Trophoblast cell (in vitro differentiated cells and primary cell): ENCODE measurements at regions not wholly inside any gene's neighbourhood (a gene's known extent, or its start where the extent isn't known, plus 50 kb on each side); places are given as distances from the start of the nearest gene placed in this dataset.

Experiments used
- DNase-seq, 2 donors: peaks; one replicate each; pipeline ENCODE4 v3.0.0-alpha.2; 2016
- H2AFZ ChIP-seq: 2 replicates; pipeline ENCODE4 v1.6.1; 2013; ENCODE audit warnings: low read length, moderate library complexity, mild to moderate bottlenecking; ENCODE audit not compliant: insufficient read depth, poor library complexity
- H2AK5ac ChIP-seq: 2 replicates; pipeline ENCODE4 v1.6.1; 2013; ENCODE audit warnings: mild to moderate bottlenecking, low read length
- H2BK120ac ChIP-seq: 2 replicates; pipeline ENCODE4 v1.6.1; 2013; ENCODE audit warnings: low read length, mild to moderate bottlenecking, moderate library complexity; ENCODE audit not compliant: insufficient read depth, poor library complexity
- H2BK12ac ChIP-seq: 2 replicates; pipeline ENCODE4 v1.6.1; 2013; ENCODE audit warnings: mild to moderate bottlenecking, low read length, moderate library complexity
- H2BK5ac ChIP-seq: 2 replicates; pipeline ENCODE4 v1.6.1; 2013; ENCODE audit warnings: low read length, low read depth, moderate library complexity, mild to moderate bottlenecking; ENCODE audit not compliant: poor library complexity
- H3K14ac ChIP-seq: 2 replicates; pipeline ENCODE4 v1.6.1; 2013; ENCODE audit warnings: mild to moderate bottlenecking, low read length
- H3K18ac ChIP-seq: 2 replicates; pipeline ENCODE4 v1.6.1; 2013; ENCODE audit warnings: mild to moderate bottlenecking, low read length
- H3K23ac ChIP-seq: 2 replicates; pipeline ENCODE4 v1.6.1; 2013; ENCODE audit warnings: low read length
- H3K27ac ChIP-seq: 2 replicates; pipeline ENCODE4 v1.5.1; 2013; ENCODE audit warnings: low read depth, mild to moderate bottlenecking, inconsistent platforms, low read length, moderate library complexity
- H3K27me3 ChIP-seq: 2 replicates; pipeline ENCODE4 v1.6.1; 2013; ENCODE audit warnings: inconsistent platforms, mild to moderate bottlenecking, low read length, moderate library complexity; ENCODE audit not compliant: insufficient read depth
- H3K36me3 ChIP-seq, 2 experiments: 1 replicate in 1 of 2; 2 replicates in 1 of 2; pipeline ENCODE4 v1.6.1; 2013; ENCODE audit warnings: low read length in 2 of 2, mild to moderate bottlenecking in 2 of 2, moderate library complexity in 1 of 2; ENCODE audit not compliant: insufficient read depth in 2 of 2, control insufficient read depth in 1 of 2
- H3K4ac ChIP-seq: 2 replicates; pipeline ENCODE4 v1.6.1; 2013; ENCODE audit warnings: low read depth, mild to moderate bottlenecking, low read length, moderate library complexity
- H3K4me1 ChIP-seq, 2 experiments: 1 replicate in 1 of 2; 2 replicates in 1 of 2; pipeline ENCODE4 v1.6.1; 2013; ENCODE audit warnings: low read length in 2 of 2, mild to moderate bottlenecking in 2 of 2, moderate library complexity in 1 of 2; ENCODE audit not compliant: insufficient read depth in 2 of 2, control insufficient read depth in 1 of 2
- H3K4me2 ChIP-seq: 2 replicates; pipeline ENCODE4 v1.6.1; 2013; ENCODE audit warnings: inconsistent platforms, mild to moderate bottlenecking, low read length, moderate library complexity
- H3K4me3 ChIP-seq: 2 replicates; pipeline ENCODE4 v1.5.1; 2013; ENCODE audit warnings: mild to moderate bottlenecking, low read depth, low read length, inconsistent platforms
- H3K79me1 ChIP-seq: one replicate; pipeline ENCODE4 v1.6.1; 2013; ENCODE audit warnings: low read length
- H3K79me2 ChIP-seq: 2 replicates; pipeline ENCODE4 v1.6.1; 2013; ENCODE audit warnings: low read length, mild to moderate bottlenecking; ENCODE audit not compliant: control insufficient read depth, insufficient read depth, poor library complexity
- H3K9ac ChIP-seq: 2 replicates; pipeline ENCODE4 v1.6.1; 2013; ENCODE audit warnings: mild to moderate bottlenecking, low read length
- H3K9me3 ChIP-seq: 2 replicates; pipeline ENCODE4 v1.6.1; 2013; ENCODE audit warnings: low read depth, mild to moderate bottlenecking, control low read depth, inconsistent platforms, low read length; ENCODE audit not compliant: insufficient read depth
- H4K12ac ChIP-seq: 2 replicates; pipeline ENCODE4 v1.6.1; 2013; ENCODE audit warnings: low read depth, mild to moderate bottlenecking, low read length, moderate library complexity
- H4K8ac ChIP-seq: 2 replicates; pipeline ENCODE4 v1.6.1; 2013; ENCODE audit warnings: low read depth, mild to moderate bottlenecking, low read length, moderate library complexity
- H4K91ac ChIP-seq: one replicate; pipeline ENCODE4 v1.6.1; 2013; ENCODE audit warnings: low read depth, mild to moderate bottlenecking, low read length, moderate library complexity
- WGBS: extraction: QIAGEN DNeasy Blood & Tissue Kit; methylation state at CpG from one replicate; pipeline ENCODE4 v1.1.7; 2013; ENCODE audit warnings: missing lambda C conversion rate; ENCODE audit not compliant: insufficient read length, insufficient coverage; ENCODE audit errors: extremely low coverage; 5-methylcytosine and 5-hydroxymethylcytosine counted together

DNA sequence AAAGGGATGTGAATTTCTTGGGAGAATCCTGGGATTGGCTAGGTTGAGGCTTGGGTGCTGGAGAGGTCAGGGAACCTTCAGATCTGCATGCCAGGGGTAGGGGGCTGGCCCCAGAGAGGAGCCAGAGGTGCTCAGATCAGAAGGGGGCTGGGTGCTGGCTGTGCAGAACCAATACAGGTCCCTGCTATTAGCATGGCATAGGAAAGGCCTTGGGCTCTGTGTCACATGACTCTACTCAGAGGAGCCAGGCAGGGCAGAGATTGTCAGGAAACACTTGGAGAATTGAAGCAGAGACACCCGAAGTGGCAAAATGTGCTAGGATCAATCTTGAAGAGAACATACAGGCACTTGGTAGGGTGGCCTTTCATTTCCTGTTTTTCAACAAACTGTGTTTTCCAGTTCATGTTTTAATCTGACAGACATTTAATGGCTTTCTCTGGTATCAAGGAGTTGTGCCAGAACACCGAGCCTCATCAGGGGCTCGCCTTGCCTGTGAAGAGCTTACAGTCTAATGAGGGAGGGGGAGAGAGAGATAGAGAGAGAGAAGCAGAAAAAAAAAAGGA lies 498.9 kb downstream of the RPS24 start:
- H3K4ac ChIP-seq: no peak overlapping the region
- H2AFZ ChIP-seq: no peak overlapping the region
- no peak overlapping the region for H4K8ac ChIP-seq
- no peaks in the 10 kb centered on the region for H3K27me3 ChIP-seq
- H3K4me2 ChIP-seq: no peak overlapping the region
- no peak overlapping the region for H2AK5ac ChIP-seq
- H4K91ac ChIP-seq: peak overlapping the region; percentile 4
- no peak overlapping the region for H4K12ac ChIP-seq
- H3K14ac ChIP-seq: no peak overlapping the region
- no peak overlapping the region for H3K4me3 ChIP-seq
- H3K27ac ChIP-seq: no peak overlapping the region
- H3K18ac ChIP-seq: no peak overlapping the region
- H3K4me1 ChIP-seq: peaks cover 0 to 4% of the 10 kb centered on the region in 2 experiments
- no CpG with 5 or more reads among the region's 3 CpGs for WGBS
- no peak overlapping the region for H2BK12ac ChIP-seq
- no peaks in the 10 kb centered on the region for H3K79me2 ChIP-seq
- no peaks in the 10 kb centered on the region for H3K36me3 ChIP-seq
- no peak for DNase-seq
- H2BK120ac ChIP-seq: no peak overlapping the region
- no peak overlapping the region for H3K23ac ChIP-seq
- no peak overlapping the region for H3K9ac ChIP-seq
- H3K79me1 ChIP-seq: peaks cover 2% of the 10 kb centered on the region
- H3K9me3 ChIP-seq: peaks cover 3% of the 10 kb centered on the region
- no peak overlapping the region for H2BK5ac ChIP-seq

DNA sequence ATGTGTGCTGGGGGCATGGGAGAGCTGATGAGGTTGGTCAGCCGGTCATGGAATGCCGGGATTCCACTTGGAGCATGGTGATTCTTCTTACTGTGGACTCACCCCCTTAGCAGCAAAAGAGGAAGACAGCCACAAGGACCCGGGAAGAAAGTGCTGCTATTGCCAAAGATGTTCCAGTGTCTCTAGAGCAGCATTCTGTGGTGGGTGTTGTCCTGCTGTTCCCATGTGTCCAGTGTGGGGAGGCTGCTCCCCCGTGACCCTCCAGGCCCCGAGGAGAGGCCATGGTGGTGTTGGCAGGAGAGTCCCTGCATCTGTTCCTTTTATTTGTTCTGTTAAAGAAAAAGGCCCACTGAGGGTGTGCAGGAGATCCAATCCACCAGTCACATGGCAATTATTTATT lies 499.4 kb downstream of the RPS24 start:
- H2BK12ac ChIP-seq: no peak overlapping the region

DNA sequence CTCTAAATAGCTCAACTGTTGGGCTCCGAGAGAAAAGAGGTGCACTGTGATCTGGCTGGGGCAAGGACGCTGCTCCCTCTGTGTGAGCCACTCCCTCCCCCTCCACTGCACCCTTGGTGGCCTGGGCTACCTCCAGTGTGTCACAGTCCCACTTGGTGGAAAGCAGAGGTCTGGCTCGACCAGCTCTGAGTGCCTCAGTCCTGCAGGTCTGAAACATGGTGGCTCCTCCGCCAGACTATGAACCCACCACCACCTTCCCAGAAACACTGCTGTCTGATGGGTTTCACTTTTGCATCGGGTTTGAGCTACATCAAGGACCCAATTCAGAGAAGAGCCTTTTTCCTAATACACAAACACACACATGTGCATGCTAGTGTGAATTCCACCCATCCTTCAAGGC lies 500.1 kb downstream of the RPS24 start:
- Histone ChIP-seq H2AFZ (no peak overlapping the region), H3K9me3 (peaks cover 3% of the 10 kb centered on the region), H4K12ac (no peak overlapping the region), H3K9ac (no peak overlapping the region), H3K36me3 (no peaks in the 10 kb centered on the region), H3K79me2 (no peaks in the 10 kb centered on the region), H3K18ac (no peak overlapping the region), H2BK120ac (no peak overlapping the region), H3K4me3 (no peak overlapping the region), H3K4ac (no peak overlapping the region), H3K4me2 (no peak overlapping the region), H3K14ac (peak overlapping the region; percentile 24), H4K8ac (no peak overlapping the region), H3K23ac (no peak overlapping the region), H2AK5ac (no peak overlapping the region), H2BK5ac (no peak overlapping the region), H3K79me1 (peaks cover 2% of the 10 kb centered on the region), H3K27me3 (no peaks in the 10 kb centered on the region), H4K91ac (no peak overlapping the region), H2BK12ac (peak overlapping the region; percentile 37), H3K4me1 (peaks cover 0 to 2% of the 10 kb centered on the region in 2 experiments), H3K27ac (no peak overlapping the region)
- no peak for DNase-seq
- WGBS: no CpG with 5 or more reads among the region's 5 CpGs

More for the DNA sequence above, 499.4 kb downstream of the RPS24 start:
- Histone ChIP-seq H3K36me3 (no peaks in the 10 kb centered on the region), H2BK5ac (no peak overlapping the region), H2AK5ac (no peak overlapping the region), H4K91ac (no peak overlapping the region), H4K8ac (no peak overlapping the region), H3K27ac (no peak overlapping the region), H3K4ac (no peak overlapping the region), H3K79me1 (peaks cover 2% of the 10 kb centered on the region), H3K23ac (no peak overlapping the region), H3K9ac (no peak overlapping the region), H3K9me3 (peaks cover 3% of the 10 kb centered on the region), H3K18ac (no peak overlapping the region), H3K4me2 (no peak overlapping the region), H3K27me3 (no peaks in the 10 kb centered on the region), H2BK120ac (no peak overlapping the region), H4K12ac (no peak overlapping the region), H2AFZ (no peak overlapping the region), H3K79me2 (no peaks in the 10 kb centered on the region), H3K4me1 (peaks cover 0 to 4% of the 10 kb centered on the region in 2 experiments), H3K4me3 (no peak overlapping the region), H3K14ac (no peak overlapping the region)
- no peak for DNase-seq
- no CpG with 5 or more reads among the region's 5 CpGs for WGBS

DNA sequence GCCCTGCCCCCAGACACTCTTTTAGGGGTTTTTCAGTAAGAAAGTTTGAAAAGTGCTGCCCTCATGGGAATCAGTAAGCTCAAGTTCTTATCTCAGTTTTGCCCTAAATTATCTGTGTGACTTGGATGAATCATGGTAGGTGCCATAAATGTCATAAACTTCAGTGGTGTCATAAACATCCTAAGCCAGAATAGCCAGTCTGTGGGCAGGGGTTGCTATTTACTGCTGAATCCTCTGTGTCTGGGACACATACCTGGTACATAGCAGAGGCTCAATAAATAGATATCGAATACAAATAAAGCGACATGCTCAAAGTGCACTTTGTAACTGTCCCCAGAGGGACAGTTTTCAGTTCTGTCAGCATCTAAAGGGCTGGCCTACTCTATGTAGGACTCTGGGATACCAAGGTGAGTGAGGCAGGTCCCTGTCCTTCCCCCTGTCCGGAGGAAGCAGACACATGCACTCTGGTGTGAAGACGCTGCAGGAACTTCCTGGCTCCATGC lies 502.1 kb downstream of the RPS24 start:
- Histone ChIP-seq H2BK5ac (no peak overlapping the region), H3K4me3 (no peak overlapping the region), H3K9me3 (peaks cover 3% of the 10 kb centered on the region), H4K12ac (no peak overlapping the region), H3K14ac (no peak overlapping the region), H3K4ac (no peak overlapping the region), H2BK12ac (no peak overlapping the region), H3K18ac (no peak overlapping the region), H3K23ac (no peak overlapping the region), H2BK120ac (no peak overlapping the region), H3K79me2 (no peaks in the 10 kb centered on the region), H3K4me1 (no peaks in the 10 kb centered on the region), H4K8ac (no peak overlapping the region), H3K9ac (no peak overlapping the region), H4K91ac (no peak overlapping the region), H3K36me3 (no peaks in the 10 kb centered on the region), H2AFZ (no peak overlapping the region), H3K4me2 (no peak overlapping the region), H2AK5ac (no peak overlapping the region), H3K27ac (no peak overlapping the region), H3K79me1 (no peaks in the 10 kb centered on the region), H3K27me3 (no peaks in the 10 kb centered on the region)
- WGBS: no CpG with 5 or more reads among the region's 4 CpGs
- DNase-seq: no peak
